ENCODE measurements at regions not wholly inside any gene's neighbourhood (a gene's known extent, or its start where the extent isn't known, plus 50 kb on each side); places are given as distances from the start of the nearest gene placed in this dataset.

DNA sequence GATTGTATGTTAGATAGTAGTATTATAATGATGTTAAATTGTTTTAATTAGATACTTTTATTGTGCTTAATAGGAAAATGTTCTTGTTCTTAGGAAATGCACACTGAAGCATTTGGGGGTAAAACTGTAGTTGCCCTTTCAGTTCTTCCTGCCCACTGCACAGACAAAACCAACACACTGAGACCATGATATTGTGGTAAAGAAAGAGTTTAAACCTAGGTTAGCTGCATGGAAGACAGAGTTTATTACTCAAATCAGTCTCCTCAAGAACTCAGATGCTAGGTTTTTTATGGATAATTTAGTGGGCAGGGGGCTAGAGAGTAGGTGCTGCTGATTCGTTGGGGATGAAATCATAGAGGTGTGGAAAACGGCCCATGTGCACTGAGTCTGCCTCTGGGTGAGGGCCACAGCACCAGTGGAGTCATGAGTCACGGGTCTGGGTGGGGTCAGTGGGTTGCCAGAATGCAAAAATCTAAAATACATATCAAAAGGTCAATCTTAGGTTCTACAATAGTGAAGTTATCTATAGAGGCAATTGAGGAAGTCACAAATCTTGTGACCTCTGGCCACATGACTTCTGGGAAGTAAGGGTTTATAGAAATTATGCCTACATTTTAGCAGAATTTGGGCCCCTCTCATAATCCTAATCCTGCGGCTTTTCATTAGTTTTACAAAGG, 124.8 kb upstream of the FOXN2 start:
- no peak for FAIRE-seq
- H3K9me1 ChIP-seq (ENCODE audit: control insufficient read depth, extremely low read depth, insufficient read depth, low read length): no peaks in the 10 kb centered on the region
- H3K9ac ChIP-seq (ENCODE audit: control insufficient read depth, extremely low read depth, insufficient read depth, low read length): no peak overlapping the region
- H3K4me1 ChIP-seq (ENCODE audit: control insufficient read depth, extremely low read depth, insufficient read depth, low read length): no peaks in the 10 kb centered on the region
- no peaks in the 10 kb centered on the region for H3K9me3 ChIP-seq (ENCODE audit: control insufficient read depth, low read depth, low read length)
- no peaks in the 10 kb centered on the region for H3K27me3 ChIP-seq (ENCODE audit: control insufficient read depth, extremely low read depth, insufficient read depth, low read length)
- no peak overlapping the region for H2AFZ ChIP-seq (ENCODE audit: control insufficient read depth, low read length)
- no peak for TF ChIP-seq EZH2 (IDR thresholded peaks at IDR 0.05; ENCODE audit: low read length)
- TF ChIP-seq CTCF (optimal IDR thresholded peaks at IDR 0.05 in 1 of 3, IDR thresholded peaks at IDR 0.05 in 1 of 3, conservative IDR thresholded peaks at IDR 0.05 in 1 of 3; ENCODE audit: extremely low read depth in 1 of 3, insufficient read depth in 2 of 3, low read length in 3 of 3): no peak
- no peaks in the 10 kb centered on the region for H4K20me1 ChIP-seq (ENCODE audit: control insufficient read depth, extremely low read depth, insufficient read depth, low read length)
- H3K4me3 ChIP-seq (ENCODE audit: control insufficient read depth in 2 of 3, extremely low read depth in 1 of 3, insufficient read depth in 2 of 3, low read depth in 1 of 3, low read length in 3 of 3): no peak overlapping the region
- no peak for DNase-seq (ENCODE audit: low read depth, low spot score)
- H3K79me2 ChIP-seq (ENCODE audit: control insufficient read depth, insufficient read depth, low read length): no peaks in the 10 kb centered on the region
- dilution Hi-C loops (cut with MboI; ENCODE audit: extremely low pct_ligation_motif_present, low sequenced_read_pairs): no loop called here
- no peak overlapping the region for H3K27ac ChIP-seq (ENCODE audit: control insufficient read depth, insufficient read depth, low read length)
- no peaks in the 10 kb centered on the region for H3K36me3 ChIP-seq (ENCODE audit: control insufficient read depth in 2 of 2, extremely low read depth in 1 of 2, insufficient read depth in 2 of 2, low read length in 2 of 2)
- no peak overlapping the region for H3K4me2 ChIP-seq (ENCODE audit: control insufficient read depth, extremely low read depth, insufficient read depth, low read depth, low read length)

DNA sequence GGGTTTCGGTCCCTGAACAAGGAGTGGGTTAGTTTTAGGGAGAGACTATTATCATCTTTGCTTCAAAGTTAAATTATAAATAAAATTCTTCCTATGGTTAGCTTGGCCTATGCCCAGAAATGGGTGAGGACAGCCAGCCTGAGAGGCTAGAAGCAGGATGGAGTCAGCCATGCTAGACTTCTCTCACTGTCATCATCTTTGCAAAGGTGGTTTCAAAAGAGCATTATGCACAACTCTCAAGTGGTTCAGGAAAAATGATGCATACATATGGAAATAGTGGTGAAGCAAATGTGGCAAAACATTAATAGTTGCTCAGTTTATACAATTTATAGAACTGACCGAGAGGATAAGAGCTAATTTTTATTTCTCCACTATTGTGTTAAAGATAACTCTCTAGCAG, 124.3 kb upstream of the FOXN2 start:
- H3K27me3 ChIP-seq (ENCODE audit: control insufficient read depth, extremely low read depth, insufficient read depth, low read length): no peaks in the 10 kb centered on the region
- no peak overlapping the region for H2AFZ ChIP-seq (ENCODE audit: control insufficient read depth, low read length)
- no peaks in the 10 kb centered on the region for H3K36me3 ChIP-seq (ENCODE audit: control insufficient read depth in 2 of 2, extremely low read depth in 1 of 2, insufficient read depth in 2 of 2, low read length in 2 of 2)
- DNase-seq (ENCODE audit: low read depth, low spot score) (no peak), FAIRE-seq (no peak)
- H3K79me2 ChIP-seq (ENCODE audit: control insufficient read depth, insufficient read depth, low read length): no peaks in the 10 kb centered on the region
- TF ChIP-seq CTCF (optimal IDR thresholded peaks at IDR 0.05 in 1 of 3, IDR thresholded peaks at IDR 0.05 in 1 of 3, conservative IDR thresholded peaks at IDR 0.05 in 1 of 3; ENCODE audit: extremely low read depth in 1 of 3, insufficient read depth in 2 of 3, low read length in 3 of 3): no peak
- TF ChIP-seq EZH2 (IDR thresholded peaks at IDR 0.05; ENCODE audit: low read length): no peak
- H3K9ac ChIP-seq (ENCODE audit: control insufficient read depth, extremely low read depth, insufficient read depth, low read length): no peak overlapping the region
- H3K27ac ChIP-seq (ENCODE audit: control insufficient read depth, insufficient read depth, low read length): no peak overlapping the region
- H3K4me1 ChIP-seq (ENCODE audit: control insufficient read depth, extremely low read depth, insufficient read depth, low read length): no peaks in the 10 kb centered on the region
- no peaks in the 10 kb centered on the region for H3K9me1 ChIP-seq (ENCODE audit: control insufficient read depth, extremely low read depth, insufficient read depth, low read length)
- no peak overlapping the region for H3K4me2 ChIP-seq (ENCODE audit: control insufficient read depth, extremely low read depth, insufficient read depth, low read depth, low read length)
- dilution Hi-C loops (cut with MboI; ENCODE audit: extremely low pct_ligation_motif_present, low sequenced_read_pairs): no loop called here
- no peak overlapping the region for H3K4me3 ChIP-seq (ENCODE audit: control insufficient read depth in 2 of 3, extremely low read depth in 1 of 3, insufficient read depth in 2 of 3, low read depth in 1 of 3, low read length in 3 of 3)
- no peaks in the 10 kb centered on the region for H3K9me3 ChIP-seq (ENCODE audit: control insufficient read depth, low read depth, low read length)
- no peaks in the 10 kb centered on the region for H4K20me1 ChIP-seq (ENCODE audit: control insufficient read depth, extremely low read depth, insufficient read depth, low read length)
